NCI-H187 (cell line): ENCODE measurements at regions not wholly inside any gene's neighbourhood (a gene's known extent, or its start where the extent isn't known, plus 50 kb on each side); places are given as distances from the start of the nearest gene placed in this dataset.

Experiments
- DNase-seq, 2 experiments: peaks; one replicate each; lab custom pipeline; 2025; lab: John Stamatoyannopoulos, UW

DNA sequence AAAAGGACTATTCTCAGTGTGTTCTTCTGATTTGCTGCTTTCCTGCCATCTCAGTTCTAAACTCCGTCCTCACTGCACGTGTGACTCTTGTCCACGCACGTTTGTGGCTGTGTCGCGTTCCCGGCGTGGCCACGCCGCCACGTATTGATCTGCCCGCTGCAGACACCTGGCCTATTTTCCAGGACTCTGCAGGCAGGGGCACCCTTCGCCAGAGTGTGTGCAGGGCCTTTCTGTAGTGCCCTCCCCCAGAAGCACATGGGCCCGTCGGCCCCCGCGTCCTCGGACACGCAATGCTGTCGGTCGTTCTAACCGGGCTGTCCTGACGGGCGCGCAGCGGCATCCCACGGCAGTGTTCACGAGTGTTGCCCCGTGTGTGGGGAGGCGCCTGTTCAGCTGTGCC is 87.6 kb downstream of the YTHDF1 start:
- DNase-seq: no peak

DNA sequence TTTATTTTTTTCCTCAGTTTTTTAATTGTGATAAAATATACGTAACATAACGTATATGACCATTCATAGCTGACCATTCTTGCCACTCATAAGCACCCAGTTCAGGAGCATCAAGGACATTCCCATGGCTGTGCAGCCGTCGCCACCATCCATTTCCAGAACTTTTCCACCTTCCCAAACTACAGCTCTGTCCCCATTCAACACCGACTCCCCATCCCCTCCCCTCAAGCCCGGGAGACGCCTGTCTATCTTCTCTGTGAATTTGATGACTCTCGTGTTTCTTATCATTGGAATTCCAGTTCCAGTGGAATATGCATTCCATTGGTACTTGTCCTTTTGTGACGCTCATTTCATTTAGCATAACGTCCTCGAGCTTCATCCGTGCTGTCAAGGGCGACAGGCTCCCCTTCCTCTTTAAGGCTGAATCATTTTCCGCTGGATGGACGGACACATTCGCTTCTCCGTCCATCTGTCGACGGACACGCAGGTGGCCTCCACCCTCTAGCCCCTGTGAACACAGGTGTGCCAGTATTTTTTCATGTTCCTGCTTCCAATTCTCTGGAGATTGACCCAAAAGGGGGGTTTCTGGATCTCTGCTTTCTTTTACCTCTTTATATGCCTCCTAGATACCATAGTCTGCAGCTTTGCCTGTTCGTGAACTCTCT is 88.1 kb downstream of the YTHDF1 start:
- DNase-seq: no peak

DNA sequence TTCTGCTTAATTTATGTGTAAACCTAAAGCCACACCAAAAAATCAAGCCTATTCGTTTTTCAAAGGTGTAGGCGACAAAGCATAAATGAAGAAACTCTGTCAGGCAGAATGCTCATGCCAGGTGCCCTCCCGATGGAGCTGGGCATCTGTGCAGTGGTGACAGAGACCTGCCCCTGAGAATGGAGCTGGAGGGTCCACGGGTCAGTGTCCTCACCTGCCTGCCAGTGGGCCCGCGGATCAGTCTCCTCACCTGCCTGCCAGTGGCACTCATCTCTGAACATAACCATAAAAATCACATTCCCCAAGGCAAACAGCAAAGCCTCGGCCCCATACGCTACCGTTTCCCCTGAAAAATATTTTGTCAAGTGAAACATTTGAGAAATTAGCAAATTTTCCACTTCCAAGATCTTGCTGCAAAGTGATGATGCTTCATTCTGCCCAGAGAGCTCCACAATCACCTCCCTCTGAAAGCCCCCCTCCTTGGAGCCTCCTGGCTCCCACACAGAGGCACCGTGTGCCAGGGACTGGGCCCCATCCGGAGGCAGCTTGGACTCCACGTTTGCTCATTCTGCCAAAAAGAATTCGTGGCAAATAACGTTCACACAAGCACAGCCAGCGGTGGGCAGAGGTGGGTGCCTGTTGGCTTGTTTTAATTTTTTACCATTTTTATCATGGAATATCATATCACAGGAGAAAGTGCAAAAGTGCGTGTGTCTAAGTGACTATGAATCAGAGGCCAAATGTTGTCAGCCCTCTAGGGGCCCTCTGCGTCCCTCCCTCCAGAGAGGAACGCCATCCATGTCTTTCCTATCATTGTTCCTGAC is 88.8 kb downstream of the YTHDF1 start:
- DNase-seq: no peak

DNA sequence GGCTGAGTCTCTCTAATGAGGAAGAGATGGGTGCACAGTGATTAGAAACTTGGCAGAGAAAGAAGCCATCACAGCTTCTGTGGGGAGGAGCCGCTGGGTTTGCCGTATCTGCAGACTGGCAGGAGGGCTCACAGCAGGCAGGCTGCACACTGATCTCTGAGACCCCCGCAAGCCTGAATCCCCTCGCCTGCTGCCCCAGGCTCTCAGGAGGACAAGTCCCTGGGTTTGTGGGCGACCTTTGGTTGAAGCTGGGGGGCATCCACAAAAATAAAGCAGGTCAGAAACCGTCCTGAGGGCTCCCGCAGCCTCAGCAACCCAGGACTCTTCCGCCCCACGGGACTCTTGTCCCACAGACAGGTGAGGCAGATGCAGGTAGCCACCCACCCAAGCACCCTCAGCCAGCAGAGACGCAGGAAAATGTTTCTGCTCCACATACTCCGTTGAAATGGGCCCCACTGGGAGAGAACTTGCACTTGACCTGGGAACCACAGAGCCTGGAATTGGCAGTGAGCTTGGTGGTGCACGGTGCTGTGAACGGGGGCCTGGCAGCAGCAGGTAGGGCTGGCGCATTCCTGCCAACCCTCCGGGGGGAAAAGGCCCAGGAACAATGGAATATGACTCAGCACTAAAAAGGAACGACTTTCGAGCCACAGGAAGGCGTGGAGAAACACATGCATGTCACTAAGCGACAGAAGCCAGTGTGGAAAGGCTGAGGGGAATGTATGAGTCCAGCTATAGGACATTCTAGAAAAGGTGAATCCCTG is 89.9 kb downstream of the YTHDF1 start:
- DNase-seq: no peak

DNA sequence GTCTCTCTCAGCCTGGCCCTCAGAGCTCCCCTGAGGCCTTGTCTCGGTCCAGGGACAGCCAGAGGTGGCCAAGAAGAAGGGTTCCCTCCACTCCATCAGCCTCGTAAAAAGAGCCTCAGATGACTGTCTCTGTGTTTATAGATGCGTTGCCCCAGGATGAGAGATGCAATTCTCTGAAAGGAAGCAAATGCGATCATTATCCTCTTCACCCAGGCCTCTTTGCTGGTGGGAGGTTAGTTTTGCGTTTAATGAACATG is 90.4 kb downstream of the YTHDF1 start:
- no peak for DNase-seq

DNA sequence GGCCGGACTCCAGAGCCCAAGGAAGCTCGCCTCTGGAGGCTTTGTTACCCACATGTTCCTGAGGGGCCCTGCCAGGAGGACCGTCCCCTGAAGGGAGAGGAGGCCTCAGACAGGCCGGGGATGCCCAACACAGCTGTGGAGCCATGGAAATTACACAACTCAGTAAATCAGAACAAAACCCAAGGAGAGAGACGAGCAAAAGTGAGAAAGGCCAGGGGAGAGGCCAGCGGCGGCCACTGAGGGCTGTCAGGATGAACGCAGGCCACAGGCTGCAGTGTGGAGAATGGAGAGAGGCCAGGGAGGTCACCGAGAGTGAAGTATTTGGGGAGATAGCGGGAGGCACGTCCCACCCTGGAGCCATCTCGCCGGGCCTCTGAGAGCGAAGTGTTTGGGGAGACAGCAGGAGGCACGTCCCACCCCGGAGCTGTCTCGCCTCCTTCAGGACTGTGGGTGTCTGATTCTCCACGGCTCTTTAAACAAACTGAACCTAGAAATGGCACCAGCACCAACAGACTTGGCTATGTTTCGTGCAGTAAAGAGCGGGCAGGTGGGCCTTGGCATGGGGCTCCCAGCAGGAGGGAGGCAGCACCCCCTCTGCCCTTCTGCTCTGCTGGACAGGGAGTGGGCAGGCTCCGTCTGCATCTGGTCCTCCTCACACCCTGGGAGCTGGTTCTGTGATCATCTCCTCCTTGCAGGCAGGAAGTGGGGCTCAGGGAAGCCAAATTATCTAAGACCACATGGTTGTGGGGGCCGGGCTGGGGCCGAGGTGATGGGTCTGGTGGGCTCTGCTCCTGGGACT is 91.0 kb downstream of the YTHDF1 start:
- no peak for DNase-seq

DNA sequence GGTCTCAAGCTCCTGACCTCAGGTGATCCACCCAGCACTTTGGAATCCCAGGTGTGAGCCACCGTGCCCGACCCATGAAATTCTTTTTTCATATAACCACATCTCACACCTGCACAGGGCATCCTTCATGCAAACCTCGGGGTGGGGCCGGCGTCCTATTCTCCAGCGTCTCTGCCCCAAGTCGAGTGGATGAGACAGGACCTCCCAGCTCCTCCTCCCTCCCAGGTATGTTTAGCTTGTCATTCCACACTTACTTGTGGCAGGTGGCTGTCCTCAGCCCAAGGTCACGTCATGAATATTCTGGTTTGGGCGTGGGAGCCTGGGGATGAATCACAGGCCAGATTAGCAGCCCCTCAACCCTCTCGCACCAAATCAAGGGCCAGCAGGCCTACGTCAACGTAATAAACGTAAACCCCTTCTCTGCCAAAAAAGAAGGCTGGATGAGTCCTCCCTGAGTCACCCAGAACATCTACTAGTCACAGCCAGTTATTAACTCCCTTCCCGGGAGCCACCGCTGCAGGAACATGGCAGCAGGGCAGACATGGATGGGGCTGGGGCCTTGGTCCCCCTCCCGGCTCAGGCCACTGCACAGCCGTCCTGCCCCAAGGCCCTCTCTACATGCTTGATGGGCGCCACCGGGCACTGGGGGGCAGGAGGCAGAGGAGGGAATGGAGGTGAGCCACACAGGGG is 91.7 kb downstream of the YTHDF1 start:
- no peak for DNase-seq

DNA sequence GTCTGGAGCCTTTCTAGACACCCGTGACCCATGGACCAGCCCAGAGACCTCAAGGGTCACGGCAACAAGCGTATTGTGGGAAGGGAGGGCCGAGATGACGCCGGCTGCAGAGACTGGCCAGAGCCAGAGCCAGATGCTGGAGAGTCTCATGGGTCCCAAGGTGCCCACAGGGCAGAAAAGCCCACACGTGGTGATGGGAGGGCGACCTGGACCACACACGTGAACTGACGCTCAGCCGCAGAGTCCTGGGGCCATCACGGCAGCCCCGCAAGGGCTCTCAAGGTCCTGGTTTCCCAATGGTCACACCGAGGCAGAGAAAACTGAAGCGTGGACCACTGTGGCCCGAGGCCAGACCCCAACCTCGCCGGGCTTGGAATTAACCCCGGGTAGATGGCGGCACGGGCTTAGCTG is 92.6 kb downstream of the YTHDF1 start:
- no peak for DNase-seq

DNA sequence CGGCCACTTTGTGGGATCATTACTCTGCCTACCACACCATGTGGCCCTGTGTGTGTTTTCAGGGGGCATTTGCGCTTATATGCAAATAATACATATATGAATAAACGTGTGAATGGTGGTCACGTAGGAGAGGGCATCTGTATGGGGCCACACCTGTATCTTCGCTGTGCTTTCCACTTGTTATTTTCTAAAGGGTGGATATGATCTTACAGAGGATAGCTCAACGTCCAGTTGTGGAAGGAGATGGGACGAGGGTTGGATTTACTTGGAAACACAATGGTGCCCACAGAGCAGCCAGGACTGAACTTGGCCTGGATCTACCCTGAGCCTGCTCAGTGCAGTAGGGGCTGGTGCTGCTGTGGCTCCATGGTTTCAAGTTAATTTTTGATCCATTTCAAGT is 93.3 kb downstream of the YTHDF1 start:
- DNase-seq: no peak

DNA sequence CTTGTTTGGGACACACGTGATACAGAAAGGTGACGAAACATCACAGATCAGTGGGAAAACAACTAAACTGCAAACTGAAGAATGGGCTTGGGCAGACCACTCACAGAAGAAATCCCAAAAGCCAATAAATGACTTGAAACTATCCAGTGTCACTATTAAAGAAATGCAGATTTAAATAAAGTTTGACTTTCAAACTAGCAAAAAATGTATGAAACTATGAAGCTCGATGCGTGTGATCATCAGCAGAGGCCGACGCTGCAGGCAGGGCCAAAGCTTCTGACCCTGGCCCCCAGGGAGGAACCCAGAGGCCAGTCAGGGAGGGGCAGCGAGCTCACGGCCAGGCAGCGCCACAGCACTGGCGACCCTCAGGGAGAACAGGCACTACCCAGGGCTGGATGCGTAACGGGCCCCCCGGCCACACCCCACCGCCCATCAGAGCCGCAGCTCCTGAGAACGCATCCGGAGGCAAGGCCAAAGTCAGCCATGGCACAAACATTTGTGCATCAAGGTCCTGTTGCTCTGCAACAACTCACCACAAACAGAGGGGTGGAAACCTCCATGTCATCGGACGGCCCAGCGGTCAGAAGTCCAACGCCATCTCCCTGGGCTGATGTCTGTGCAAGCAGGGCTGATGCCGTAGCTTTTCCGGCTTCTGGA is 94.1 kb downstream of the YTHDF1 start:
- DNase-seq: no peak

DNA sequence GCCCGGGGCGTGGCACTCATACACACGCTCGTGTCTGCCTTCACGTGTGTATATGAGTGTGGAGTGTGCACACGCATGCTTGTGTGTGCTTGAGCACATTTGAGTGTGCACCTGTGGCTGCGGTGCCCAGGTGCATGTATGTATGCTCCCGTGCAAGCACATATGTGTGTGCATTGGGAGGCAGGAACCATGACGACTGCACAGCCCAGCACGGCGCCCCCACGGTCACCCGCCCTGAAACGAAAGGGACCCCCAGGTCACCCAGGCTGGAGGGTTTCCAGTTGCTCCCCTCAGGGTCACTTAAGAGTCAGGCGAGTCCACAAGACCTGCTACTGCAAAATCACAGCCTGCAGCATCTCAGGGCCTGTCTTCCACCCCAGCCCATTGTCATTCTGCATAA is 94.7 kb downstream of the YTHDF1 start:
- no peak for DNase-seq

DNA sequence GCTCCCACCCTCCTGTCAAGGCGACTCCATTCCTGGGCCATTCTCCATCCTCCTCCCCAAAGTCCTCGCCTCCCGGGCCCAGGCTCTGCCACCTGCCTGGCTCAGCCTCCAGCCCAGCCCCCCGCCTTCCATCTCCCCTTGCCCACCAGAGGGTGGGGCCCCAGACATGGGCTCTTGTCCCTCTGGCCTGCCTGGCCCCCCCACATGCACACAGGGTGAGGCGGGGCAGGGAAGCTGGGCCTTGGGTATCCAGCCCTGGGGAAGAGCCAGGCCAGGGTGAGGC is 95.2 kb downstream of the YTHDF1 start:
- DNase-seq: no peak

DNA sequence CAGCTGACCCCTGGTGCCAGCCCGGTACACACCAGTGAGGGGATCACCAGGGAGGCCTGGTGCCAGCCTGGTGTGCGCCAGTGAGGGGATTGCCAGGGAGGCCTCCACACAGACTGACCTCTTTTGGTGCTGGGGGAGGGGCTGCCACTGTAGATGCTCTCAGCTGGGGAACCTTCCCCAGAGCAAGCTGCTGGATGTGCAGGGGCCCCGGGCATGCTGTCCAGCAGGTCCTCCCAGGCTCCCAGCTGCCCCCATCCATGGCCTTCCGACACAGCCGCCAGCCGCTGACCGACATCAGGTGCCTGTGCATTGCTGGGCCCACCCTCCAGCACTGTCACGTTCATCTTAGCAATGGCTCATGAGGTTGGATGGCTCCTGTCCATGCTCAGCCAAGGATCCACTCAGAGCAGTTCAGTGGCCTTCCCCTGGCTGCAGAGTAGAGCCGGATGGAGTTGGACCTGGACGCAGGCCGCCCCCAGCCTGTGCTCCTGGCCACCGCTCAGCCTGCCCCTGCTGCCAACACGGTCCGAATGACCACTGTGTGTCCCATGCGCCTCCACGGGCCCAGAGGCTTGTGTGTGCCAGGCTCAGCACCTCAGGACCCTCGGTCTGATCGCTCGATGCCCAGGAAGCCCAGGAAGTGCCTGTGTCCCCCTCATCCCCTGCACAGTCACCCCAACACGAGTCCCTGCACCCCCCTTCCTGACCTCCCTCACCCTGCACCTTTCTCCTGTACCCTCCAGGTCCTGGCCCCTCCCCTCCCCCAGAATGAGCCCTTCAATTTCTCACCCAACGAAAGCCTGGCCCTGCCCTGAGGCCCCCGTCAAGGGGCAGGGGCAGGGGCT is 95.7 kb downstream of the YTHDF1 start:
- DNase-seq: no peak

DNA sequence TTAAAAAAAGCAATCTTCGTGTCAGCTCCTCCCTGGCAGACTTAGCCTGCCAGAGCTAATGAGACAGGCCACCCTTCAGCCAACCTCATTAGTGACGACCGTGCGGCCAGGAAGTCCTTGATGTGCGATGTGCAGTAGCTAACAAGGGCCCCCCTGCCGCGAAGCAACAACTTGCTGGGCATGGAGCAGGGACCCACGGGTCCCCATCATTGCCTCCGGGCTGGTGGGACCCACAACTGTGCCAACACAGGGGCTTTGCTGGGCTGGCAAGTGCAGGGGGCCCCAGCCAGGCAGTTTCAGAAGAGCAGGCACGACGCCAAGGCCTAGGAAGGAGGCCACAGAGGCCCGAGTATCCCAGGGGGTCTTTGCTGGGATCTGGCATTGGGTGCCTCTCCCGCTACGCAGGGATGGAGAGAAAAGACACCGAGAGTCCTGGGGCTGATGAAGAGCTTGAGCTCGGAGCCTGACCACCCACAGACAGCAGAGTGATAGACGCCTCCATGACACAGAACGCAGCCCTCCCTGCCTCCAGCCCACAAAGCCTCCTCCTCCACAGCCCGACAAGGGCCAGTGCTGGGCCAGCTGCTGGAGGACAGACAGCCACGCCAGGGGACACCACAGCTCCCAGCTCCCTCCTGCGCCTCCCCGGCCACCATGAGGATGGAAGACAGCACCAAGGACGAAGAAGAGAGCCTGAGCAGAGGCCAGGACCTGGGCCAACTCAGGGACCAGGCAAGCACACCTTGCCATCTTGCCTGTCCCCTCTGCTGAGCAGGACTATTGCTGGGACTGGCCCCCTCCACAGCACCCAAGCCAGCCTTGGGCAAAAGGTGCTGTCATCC is 96.6 kb downstream of the YTHDF1 start:
- DNase-seq: no peak

DNA sequence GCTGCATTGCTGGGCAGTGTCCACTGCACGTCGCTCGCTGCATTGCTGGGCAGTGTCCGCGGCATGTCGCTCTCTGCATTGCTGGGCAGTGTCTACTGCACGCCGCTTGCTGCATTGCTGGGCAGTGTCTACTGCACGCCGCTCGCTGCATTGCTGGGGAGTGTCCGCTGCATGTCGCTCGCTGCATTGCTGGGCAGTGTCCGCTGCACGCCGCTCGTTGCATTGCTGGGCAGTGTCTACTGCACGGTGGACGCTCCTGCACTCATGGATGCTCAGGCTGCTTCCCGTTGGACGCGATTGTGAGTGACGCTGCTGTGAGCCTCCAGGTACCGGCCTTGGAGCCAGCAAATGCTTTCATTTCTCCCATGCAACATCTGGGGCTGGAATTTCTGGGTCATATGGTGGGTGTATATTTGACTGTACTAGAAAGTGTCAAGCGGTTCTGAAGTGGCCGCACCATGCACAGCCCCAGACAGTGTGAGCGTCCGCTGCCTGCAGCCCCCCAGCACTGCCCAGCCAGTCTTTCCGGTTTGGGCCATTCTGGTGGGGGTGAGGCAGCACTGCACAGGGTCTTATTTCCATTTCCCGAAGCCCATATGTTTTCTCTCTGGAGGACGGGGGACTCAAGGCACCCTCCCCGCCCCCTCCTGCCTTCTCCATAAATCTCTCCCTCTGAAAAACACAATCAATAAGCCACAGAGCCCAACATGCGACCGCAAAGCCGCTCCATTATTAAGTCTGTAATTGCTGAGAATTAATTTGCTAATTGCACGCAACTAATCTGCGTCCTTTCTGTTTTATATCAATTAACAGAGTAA is 97.4 kb downstream of the YTHDF1 start:
- no peak for DNase-seq

DNA sequence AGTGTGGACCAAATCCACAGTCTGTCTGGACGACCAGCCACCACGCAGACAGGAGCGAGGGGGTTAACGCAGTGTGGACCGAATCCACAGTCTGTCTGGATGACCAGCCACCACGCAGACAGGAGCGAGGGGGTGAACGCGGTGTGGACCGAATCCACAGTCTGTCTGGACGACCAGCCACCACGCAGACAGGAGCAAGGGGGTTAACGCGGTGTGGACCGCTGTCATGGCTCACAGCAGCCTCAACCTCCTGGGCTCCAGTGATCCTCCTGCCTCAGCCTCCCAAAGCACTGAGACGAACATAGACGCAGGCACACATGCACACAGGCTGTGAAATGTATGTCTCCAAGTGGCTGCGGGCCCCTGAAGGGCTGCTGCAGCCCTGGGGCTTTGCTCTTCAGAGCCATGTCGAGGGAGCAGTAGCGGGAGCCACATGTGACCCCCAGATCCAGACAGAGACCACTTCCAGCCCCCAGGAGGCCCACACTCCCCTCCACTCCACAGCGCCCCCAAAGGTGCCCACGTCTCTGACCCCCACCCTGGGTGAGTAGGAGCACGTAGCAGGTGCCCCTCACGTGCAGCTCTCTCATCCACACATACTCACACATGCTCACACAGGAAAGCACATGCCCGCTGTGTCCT is 98.1 kb downstream of the YTHDF1 start:
- no peak for DNase-seq

DNA sequence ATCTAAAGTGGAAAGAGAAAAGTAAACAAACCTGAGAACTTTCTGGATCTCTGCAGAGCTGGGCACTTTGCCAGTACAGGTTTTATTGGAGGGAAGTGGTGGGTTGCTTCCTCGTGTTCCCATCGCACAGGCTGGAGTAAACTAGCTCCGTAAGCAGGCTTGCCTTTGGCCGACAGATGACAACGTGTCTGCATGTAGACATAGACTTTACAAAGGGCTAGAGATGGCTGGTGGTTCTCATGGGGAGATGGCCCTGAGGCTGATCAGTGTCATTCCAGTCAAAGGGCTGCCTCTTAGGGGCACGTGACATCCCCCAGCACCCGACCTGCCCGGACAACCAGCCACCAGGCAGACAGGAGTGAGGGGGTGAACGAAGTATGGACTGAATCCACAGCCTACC is 98.8 kb downstream of the YTHDF1 start:
- DNase-seq: no peak

DNA sequence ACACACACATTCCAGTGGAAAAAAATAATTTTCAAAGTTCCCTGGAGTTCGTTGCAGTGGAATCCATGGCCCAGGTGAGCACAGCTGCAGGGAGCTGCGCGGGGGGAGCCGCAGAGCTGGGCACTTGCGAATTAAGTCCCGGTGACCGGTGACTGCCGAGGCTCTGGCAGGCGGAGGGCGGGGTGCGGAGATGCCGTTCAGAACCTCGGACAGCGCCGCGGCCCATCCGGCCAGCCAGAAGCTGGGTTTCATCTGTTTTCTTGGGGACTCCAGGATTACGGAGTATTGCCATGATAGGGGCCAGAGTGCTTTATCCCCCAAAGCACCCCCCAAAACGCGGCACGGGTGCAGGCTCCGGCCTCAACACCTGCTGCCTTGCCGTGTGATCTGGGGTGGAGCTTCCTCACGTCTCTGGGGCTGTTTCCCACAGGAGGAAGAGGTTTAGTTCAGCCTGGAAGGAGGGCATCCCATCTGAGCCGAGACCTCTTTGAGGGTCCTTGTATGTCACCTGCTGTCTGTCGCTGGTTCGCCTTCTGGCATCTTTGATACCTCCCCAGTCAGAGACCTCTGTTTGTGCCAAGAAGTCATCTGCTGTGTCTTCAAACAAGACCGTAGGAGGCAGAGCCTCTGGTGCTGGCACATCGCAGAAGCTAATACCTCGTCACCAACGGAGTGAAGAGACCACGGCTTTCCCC is 99.4 kb downstream of the YTHDF1 start:
- DNase-seq: no peak
